OCI-LY3 (cell line): ENCODE measurements at regions not wholly inside any gene's neighbourhood (a gene's known extent, or its start where the extent isn't known, plus 50 kb on each side); places are given as distances from the start of the nearest gene placed in this dataset.

Experiments
- H2AFZ ChIP-seq: fragments of 200-600, 300-600 bp; shearing (Covaris generic); 2 replicates; pipeline ENCODE4 v1.6.0; 2014; ENCODE audit warnings: antibody characterized with exemption, low read depth, low read length
- H3K27ac ChIP-seq: fragments of 200-600, 300-600 bp; sonication (generic); 2 replicates; pipeline ENCODE4 v1.5.1; 2014; ENCODE audit warnings: mild to moderate bottlenecking, low read length, moderate library complexity, mixed read lengths
- H3K27me3 ChIP-seq: fragments of 200-600, 300-600 bp; sonication (generic); 2 replicates; pipeline ENCODE4 v1.6.1; 2014; ENCODE audit warnings: low read depth, low read length, mixed read lengths
- H3K36me3 ChIP-seq: fragments of 200-600, 300-600 bp; sonication (generic); replicated peaks from 2 replicates; pipeline ENCODE3; 2014; ENCODE audit warnings: low read depth, low read length, mixed read lengths
- H3K4me1 ChIP-seq: fragments of 300-600, 200-600 bp; sonication (generic); 2 replicates; pipeline ENCODE4 v1.6.1; 2014; ENCODE audit warnings: low read length, mixed read lengths
- H3K4me2 ChIP-seq: fragments of 200-600, 300-600 bp; sonication (generic); 2 replicates; pipeline ENCODE4 v1.6.1; 2014; ENCODE audit warnings: low read length, mixed read lengths
- H3K4me3 ChIP-seq: fragments of 300-600, 200-600 bp; sonication (generic); 2 replicates; pipeline ENCODE4 v1.5.1; 2014; ENCODE audit warnings: antibody characterized with exemption, mild to moderate bottlenecking, low read length, moderate library complexity
- H3K79me2 ChIP-seq: fragments of 300-600, 200-600 bp; shearing (Covaris generic); 2 replicates; pipeline ENCODE4 v1.6.1; 2014; ENCODE audit warnings: mild to moderate bottlenecking, low read length, mixed read lengths
- H3K9ac ChIP-seq: fragments of 300-600, 200-600 bp; shearing (Covaris generic); 2 replicates; pipeline ENCODE4 v1.6.0; 2014; ENCODE audit warnings: mild to moderate bottlenecking, low read length, moderate library complexity
- H3K9me3 ChIP-seq: fragments of 200-600, 300-600 bp; shearing (Covaris generic); 2 replicates; pipeline ENCODE4 v1.6.1; 2014; ENCODE audit warnings: low read length, mixed read lengths; ENCODE audit not compliant: insufficient read depth
- H4K20me1 ChIP-seq: fragments of 200-600, 300-600 bp; sonication (generic); 2 replicates; pipeline ENCODE4 v1.6.1; 2016; ENCODE audit warnings: low read length, mixed read lengths; ENCODE audit not compliant: insufficient read depth
- CTCF ChIP-seq: fragments of 200-600, 300-600 bp; sonication (generic); IDR thresholded peaks from 2 replicates; pipeline ENCODE4 v1.5.1; 2014; ENCODE audit warnings: antibody characterized with exemption, low read length, low read depth
- EZH2phosphoT487 ChIP-seq: fragments of 200-600 bp; shearing (Covaris generic); IDR thresholded peaks from 2 replicates; pipeline ENCODE4 v1.6.1; 2018; ENCODE audit warnings: antibody characterized with exemption, mixed run types, low read depth

DNA sequence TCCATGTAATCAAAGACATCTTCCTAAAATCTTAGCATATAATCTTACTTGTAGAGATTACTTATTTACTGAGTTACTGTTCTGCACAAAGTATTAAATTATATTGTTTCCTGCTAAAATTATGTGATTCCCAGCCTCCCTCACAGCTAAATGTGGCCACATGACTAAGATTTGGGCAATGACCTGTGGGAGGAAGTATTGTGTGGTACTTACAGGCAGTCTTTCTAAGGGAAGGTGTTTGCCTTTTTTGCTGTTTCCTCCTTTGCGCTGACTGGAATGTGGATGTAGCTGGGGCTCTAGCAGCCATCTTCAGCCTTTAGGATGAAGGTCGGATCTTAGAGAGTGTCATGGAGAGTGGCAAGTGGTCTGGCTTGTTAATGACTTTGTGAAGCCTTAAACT, 146.3 kb upstream of the APCDD1 start:
- Histone ChIP-seq H3K4me3 (no peak overlapping the region), H3K27me3 (peaks cover 11% of the 10 kb centered on the region; the same call in 1 of the 2 replicates), H3K36me3 (no peaks in the 10 kb centered on the region), H3K27ac (no peak overlapping the region), H3K4me2 (no peak overlapping the region), H3K9ac (no peak overlapping the region), H3K4me1 (no peaks in the 10 kb centered on the region), H3K79me2 (no peaks in the 10 kb centered on the region), H3K9me3 (no peaks in the 10 kb centered on the region), H2AFZ (no peak overlapping the region), H4K20me1 (no peaks in the 10 kb centered on the region)
- no peak for TF ChIP-seq EZH2phosphoT487
- no peak for TF ChIP-seq CTCF

GRCh38 chr18:10310626-10311025, 143.8 kb upstream of the APCDD1 start:
- TF ChIP-seq EZH2phosphoT487 (no peak), CTCF (no peak)
- H3K4me3 ChIP-seq: no peak overlapping the region
- no peaks in the 10 kb centered on the region for H3K9me3 ChIP-seq

GRCh38 chr18:10312326-10313015, 142.0 kb upstream of the APCDD1 start:
- Histone ChIP-seq H3K4me1 (no peaks in the 10 kb centered on the region), H3K9me3 (no peaks in the 10 kb centered on the region), H2AFZ (no peak overlapping the region), H3K9ac (no peak overlapping the region), H3K27me3 (peaks cover 11% of the 10 kb centered on the region; the same call in 1 of the 2 replicates), H3K79me2 (no peaks in the 10 kb centered on the region), H3K36me3 (no peaks in the 10 kb centered on the region), H4K20me1 (no peaks in the 10 kb centered on the region), H3K4me3 (no peak overlapping the region), H3K4me2 (no peak overlapping the region), H3K27ac (no peak overlapping the region)
- no peak for TF ChIP-seq CTCF
- TF ChIP-seq EZH2phosphoT487: no peak

More at GRCh38 chr18:10310626-10311025, 143.8 kb upstream of the APCDD1 start:
- H3K27me3 ChIP-seq: peaks cover 11% of the 10 kb centered on the region; the same call in 1 of the 2 replicates
- no peak overlapping the region for H3K9ac ChIP-seq
- no peak overlapping the region for H2AFZ ChIP-seq
- no peaks in the 10 kb centered on the region for H3K79me2 ChIP-seq
- no peaks in the 10 kb centered on the region for H3K4me1 ChIP-seq
- H4K20me1 ChIP-seq: no peaks in the 10 kb centered on the region
- no peaks in the 10 kb centered on the region for H3K36me3 ChIP-seq
- no peak overlapping the region for H3K4me2 ChIP-seq
- H3K27ac ChIP-seq: no peak overlapping the region

GRCh38 chr18:10313016-10313342, 141.5 kb upstream of the APCDD1 start:
- Histone ChIP-seq H3K4me1 (no peaks in the 10 kb centered on the region), H4K20me1 (no peaks in the 10 kb centered on the region), H3K9ac (no peak overlapping the region), H3K27me3 (peaks cover 11% of the 10 kb centered on the region; the same call in 1 of the 2 replicates), H3K36me3 (no peaks in the 10 kb centered on the region), H3K27ac (no peak overlapping the region), H3K9me3 (no peaks in the 10 kb centered on the region), H3K4me3 (no peak overlapping the region), H2AFZ (no peak overlapping the region), H3K4me2 (no peak overlapping the region), H3K79me2 (no peaks in the 10 kb centered on the region)
- no peak for TF ChIP-seq CTCF
